B cell (primary cell): ENCODE measurements at regions not wholly inside any gene's neighbourhood (a gene's known extent, or its start where the extent isn't known, plus 50 kb on each side); places are given as distances from the start of the nearest gene placed in this dataset.
"Not testable (repeated sequence)": the region's sequence is repeated elsewhere in the genome, so short reads cannot be mapped to it uniquely, and the experiment has no call there.

Source experiments
- ATAC-seq: fragments of 200-7000 bp; cut with Tn5 transposase; one replicate; pipeline ENCODE4 v1.10.0; 2021; ENCODE audit warnings: low read depth, mild to moderate bottlenecking, moderate number of reproducible peaks, moderate library complexity
- CTCF ChIA-PET: fragments of 350-600 bp; sonication (Branson Sonifier 250); formaldehyde crosslinking; loops from one replicate; lab custom pipeline; 2021; ENCODE audit warnings: antibody characterized with exemption, inconsistent platforms; lab: Charles Lee
- POLR2A ChIA-PET: fragments of 350-600 bp; sonication (Branson Sonifier 250); formaldehyde crosslinking; loops from one replicate; lab custom pipeline; 2021; ENCODE audit warnings: antibody characterized with exemption; lab: Charles Lee
- DNase-seq: peaks from one replicate; pipeline ENCODE4 v3.0.0; 2013
- H2AFZ ChIP-seq: 2 replicates; pipeline ENCODE4 v1.6.1; 2012; ENCODE audit warnings: mild to moderate bottlenecking, low read depth, low read length; ENCODE audit not compliant: insufficient read depth, poor library complexity, severe bottlenecking
- H3K27ac ChIP-seq, 2 donors: 1 replicate in 1 of 2; 2 replicates in 1 of 2; pipeline ENCODE4 v1.5.1; 2012 to 2013; ENCODE audit warnings: low read length in 2 of 2, mild to moderate bottlenecking in 2 of 2, moderate library complexity in 1 of 2
- H3K27me3 ChIP-seq, 4 experiments: fragments of 200-600 bp in 1 of 4; sonication (generic) in 1 of 4; replicated peaks in 1 of 4; 1 replicate in 2 of 4; 2 replicates in 2 of 4; pipeline versions ENCODE4 v1.6.1 to v1.7.0; 2013 to 2016; ENCODE audit warnings: low read length in 3 of 4, mild to moderate bottlenecking in 2 of 4, mixed read lengths in 1 of 4, moderate library complexity in 1 of 4; ENCODE audit not compliant: insufficient read depth in 4 of 4, control insufficient read depth in 3 of 4; ENCODE audit errors: control extremely low read depth in 1 of 4
- H3K36me3 ChIP-seq, 2 experiments: replicated peaks in 1 of 2; 1 replicate in 1 of 2; 2 replicates in 1 of 2; pipeline versions ENCODE4 v1.6.1 to v1.7.1; 2013; ENCODE audit warnings: low read length in 1 of 2; ENCODE audit not compliant: insufficient read depth in 2 of 2, control insufficient read depth in 1 of 2; ENCODE audit errors: control extremely low read depth in 1 of 2, extremely low read depth in 1 of 2
- H3K4me1 ChIP-seq, 2 donors: fragments of 200-600 bp in 1 of 2; sonication (generic) in 1 of 2; 1 replicate in 1 of 2; 2 replicates in 1 of 2; pipeline versions ENCODE4 v1.5.1 to v1.6.1; 2013 to 2017; ENCODE audit warnings: low read length in 2 of 2; ENCODE audit not compliant: control insufficient read depth in 2 of 2, insufficient read depth in 2 of 2
- H3K4me2 ChIP-seq: replicated peaks from 2 replicates; pipeline ENCODE3; 2012; ENCODE audit warnings: mild to moderate bottlenecking, low read depth, low read length; ENCODE audit not compliant: poor library complexity, severe bottlenecking
- H3K4me3 ChIP-seq, 5 experiments: fragments of 200-600 bp in 1 of 5; sonication (generic) in 1 of 5; 1 replicate in 3 of 5; 2 replicates in 2 of 5; pipeline versions ENCODE4 v1.5.1 to v1.7.0; 2011 to 2016; ENCODE audit warnings: low read length in 4 of 5, mild to moderate bottlenecking in 4 of 5, low read depth in 2 of 5, control low read depth in 1 of 5, moderate library complexity in 1 of 5; ENCODE audit not compliant: insufficient read depth in 1 of 5; ENCODE audit errors: control extremely low read depth in 1 of 5, extremely low read depth in 1 of 5
- H3K79me2 ChIP-seq: fragments of 200-600 bp; sonication (generic); one replicate; pipeline ENCODE4 v1.6.0; 2016; ENCODE audit warnings: low read length; ENCODE audit not compliant: control insufficient read depth, insufficient read depth
- H3K9ac ChIP-seq: fragments of 200-600 bp; sonication (generic); 2 replicates; pipeline ENCODE4 v1.6.1; 2017; ENCODE audit warnings: mild to moderate bottlenecking, low read length, moderate library complexity
- H3K9me3 ChIP-seq, 3 donors: one replicate each; pipeline versions ENCODE4 v1.6.1 to v1.7.1; 2013; ENCODE audit warnings: low read length in 2 of 3; ENCODE audit not compliant: control insufficient read depth in 2 of 3, insufficient read depth in 1 of 3; ENCODE audit errors: control extremely low read depth in 1 of 3
- H4K20me1 ChIP-seq: 2 replicates; pipeline ENCODE4 v1.6.0; 2012; ENCODE audit warnings: mild to moderate bottlenecking, low read length; ENCODE audit not compliant: insufficient read depth, control insufficient read depth, poor library complexity, severe bottlenecking
- H3K27ac Mint-ChIP-seq: one replicate; pipeline ENCODE4 v1.8.0; 2021; ENCODE audit warnings: mixed read lengths
- H3K27me3 Mint-ChIP-seq: one replicate; pipeline ENCODE4 v1.8.0; 2021; ENCODE audit warnings: mixed read lengths
- H3K4me1 Mint-ChIP-seq: one replicate; pipeline ENCODE4 v1.8.0; 2021; ENCODE audit warnings: mixed read lengths
- H3K4me3 Mint-ChIP-seq: one replicate; pipeline ENCODE4 v1.8.0; 2021; ENCODE audit warnings: mixed read lengths
- H3K9me3 Mint-ChIP-seq: one replicate; pipeline ENCODE4 v1.8.0; 2022; ENCODE audit warnings: mixed read lengths; ENCODE audit not compliant: insufficient read depth
- EZH2 ChIP-seq: IDR thresholded peaks from 2 replicates; pipeline ENCODE4 v1.6.1; 2012; ENCODE audit warnings: borderline replicate concordance, low read depth, mild to moderate bottlenecking, moderate library complexity, low read length; ENCODE audit not compliant: insufficient read depth, poor library complexity, severe bottlenecking
- WGBS: methylation state at CpG from one replicate; pipeline ENCODE4 v1.1.5; 2013; ENCODE audit warnings: missing lambda C conversion rate; ENCODE audit not compliant: insufficient coverage; 5-methylcytosine and 5-hydroxymethylcytosine counted together
- intact Hi-C: fragments of 100-400 bp; cut with micrococcal nuclease; formaldehyde crosslinking; loops from one replicate; pipeline ENCODE4 v1.10.0; 2022
- TF ChIP-seq, protein P1 (sequence below): fragments of 200-600 bp; IDR thresholded peaks from one replicate; pipeline ENCODE4 v1.8.0; 2022; ENCODE audit warnings: antibody characterized with exemption, mild to moderate bottlenecking

DNA sequence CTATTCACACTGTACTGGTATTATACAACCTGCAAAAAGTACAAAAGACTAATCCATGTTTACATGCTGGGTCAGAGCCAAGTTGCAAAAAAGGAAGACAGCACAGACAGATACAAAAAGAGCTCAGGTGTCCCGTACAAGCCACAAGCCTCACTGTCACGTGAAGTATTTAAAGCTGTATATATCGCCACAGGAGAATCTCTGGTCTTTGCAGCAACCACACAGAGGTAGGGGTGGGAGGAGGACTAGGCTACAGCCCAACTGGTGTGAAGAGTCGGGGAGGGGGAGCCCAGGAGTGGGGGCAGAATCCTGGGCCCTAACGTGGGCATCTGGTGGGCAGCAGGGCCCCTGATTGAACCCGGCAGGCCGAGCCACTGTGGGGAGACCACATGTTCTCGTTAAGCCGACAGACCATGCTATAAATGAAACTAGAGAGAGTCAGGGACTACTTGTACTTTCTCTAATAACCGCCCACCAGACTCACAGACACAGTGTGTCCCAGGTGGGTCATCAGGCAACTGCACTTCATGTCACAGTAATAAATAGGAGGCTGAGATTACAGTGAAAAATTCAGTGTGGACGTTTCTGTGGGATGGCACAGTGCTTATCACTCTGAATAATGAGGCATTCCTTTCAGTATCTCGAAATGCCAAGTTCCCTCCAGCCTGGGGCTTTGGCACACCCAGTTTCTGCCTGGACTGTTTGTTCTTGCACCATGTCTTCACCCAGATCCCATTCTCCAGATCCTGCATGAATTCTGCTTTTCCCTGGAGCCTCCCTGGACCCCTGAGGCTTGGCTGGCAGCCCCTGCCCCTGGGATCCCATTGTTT is 79.3 kb upstream of the SH3PXD2B start:
- Mint-ChIP-seq H3K27me3 (peaks cover 6% of the 10 kb centered on the region), H3K4me3 (no peak overlapping the region), H3K9me3 (no peaks in the 10 kb centered on the region), H3K4me1 (no peaks in the 10 kb centered on the region), H3K27ac (no peak overlapping the region)
- H4K20me1 ChIP-seq = no peaks in the 10 kb centered on the region
- H3K27ac ChIP-seq = no peak overlapping the region
- no peak overlapping the region for H3K4me2 ChIP-seq
- H3K9me3 ChIP-seq = peaks cover 0 to 10% (median 0%) of the 10 kb centered on the region in 3 donors
- no peak overlapping the region for H2AFZ ChIP-seq
- H3K79me2 ChIP-seq = no peaks in the 10 kb centered on the region
- H3K4me1 ChIP-seq = no peaks in the 10 kb centered on the region
- H3K4me3 ChIP-seq = no peak overlapping the region
- CTCF ChIA-PET = no interaction called here
- H3K9ac ChIP-seq = no peak overlapping the region
- 74% methylated on average over 10 of the region's 12 CpGs for WGBS
- TF ChIP-seq, protein P1, sequence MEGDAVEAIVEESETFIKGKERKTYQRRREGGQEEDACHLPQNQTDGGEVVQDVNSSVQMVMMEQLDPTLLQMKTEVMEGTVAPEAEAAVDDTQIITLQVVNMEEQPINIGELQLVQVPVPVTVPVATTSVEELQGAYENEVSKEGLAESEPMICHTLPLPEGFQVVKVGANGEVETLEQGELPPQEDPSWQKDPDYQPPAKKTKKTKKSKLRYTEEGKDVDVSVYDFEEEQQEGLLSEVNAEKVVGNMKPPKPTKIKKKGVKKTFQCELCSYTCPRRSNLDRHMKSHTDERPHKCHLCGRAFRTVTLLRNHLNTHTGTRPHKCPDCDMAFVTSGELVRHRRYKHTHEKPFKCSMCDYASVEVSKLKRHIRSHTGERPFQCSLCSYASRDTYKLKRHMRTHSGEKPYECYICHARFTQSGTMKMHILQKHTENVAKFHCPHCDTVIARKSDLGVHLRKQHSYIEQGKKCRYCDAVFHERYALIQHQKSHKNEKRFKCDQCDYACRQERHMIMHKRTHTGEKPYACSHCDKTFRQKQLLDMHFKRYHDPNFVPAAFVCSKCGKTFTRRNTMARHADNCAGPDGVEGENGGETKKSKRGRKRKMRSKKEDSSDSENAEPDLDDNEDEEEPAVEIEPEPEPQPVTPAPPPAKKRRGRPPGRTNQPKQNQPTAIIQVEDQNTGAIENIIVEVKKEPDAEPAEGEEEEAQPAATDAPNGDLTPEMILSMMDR = no peak
- TF ChIP-seq EZH2 = no peak
- no peak for ATAC-seq
- no peaks in the 10 kb centered on the region for H3K36me3 ChIP-seq
- POLR2A ChIA-PET = no interaction called here
- H3K27me3 ChIP-seq = no peaks in the 10 kb centered on the region
- DNase-seq = no peak
- intact Hi-C loops = no loop called here

DNA sequence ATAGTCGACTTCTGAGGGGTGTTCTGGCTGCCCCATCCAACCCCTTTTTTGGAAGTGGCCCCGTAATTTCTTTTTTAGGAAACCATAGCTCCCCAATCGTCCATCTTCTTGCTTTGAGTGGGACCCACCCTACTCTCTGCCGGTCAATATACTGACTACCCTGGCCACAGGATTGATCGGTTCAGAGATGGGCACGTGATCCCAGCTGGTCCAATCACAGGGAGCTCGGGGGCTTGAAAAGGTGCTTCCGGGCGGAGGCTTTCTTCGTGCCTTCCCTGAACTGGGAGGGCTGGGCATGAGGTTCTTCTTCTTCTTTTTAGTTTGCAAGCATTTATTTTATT is 78.7 kb upstream of the SH3PXD2B start:
- POLR2A ChIA-PET = no interaction called here
- Histone ChIP-seq H3K27me3 (peaks cover 0 to 3% (median 0%) of the 10 kb centered on the region in 4 experiments), H3K9ac (no peak overlapping the region), H2AFZ (no peak overlapping the region), H4K20me1 (no peaks in the 10 kb centered on the region), H3K4me3 (no peak overlapping the region), H3K27ac (no peak overlapping the region), H3K4me2 (no peak overlapping the region), H3K9me3 (peaks cover 0 to 13% (median 0%) of the 10 kb centered on the region in 3 donors), H3K79me2 (no peaks in the 10 kb centered on the region), H3K36me3 (no peaks in the 10 kb centered on the region), H3K4me1 (no peaks in the 10 kb centered on the region)
- intact Hi-C loops = no loop called here
- WGBS = 62% methylated on average over 4 of the region's 10 CpGs
- no peak for ATAC-seq
- TF ChIP-seq, protein P1 = no peak
- no peak for TF ChIP-seq EZH2
- Mint-ChIP-seq H3K4me1 (no peaks in the 10 kb centered on the region), H3K27me3 (peaks cover 12% of the 10 kb centered on the region), H3K9me3 (no peaks in the 10 kb centered on the region), H3K4me3 (no peak overlapping the region), H3K27ac (no peak overlapping the region)
- DNase-seq = no peak
- CTCF ChIA-PET = no interaction called here

DNA sequence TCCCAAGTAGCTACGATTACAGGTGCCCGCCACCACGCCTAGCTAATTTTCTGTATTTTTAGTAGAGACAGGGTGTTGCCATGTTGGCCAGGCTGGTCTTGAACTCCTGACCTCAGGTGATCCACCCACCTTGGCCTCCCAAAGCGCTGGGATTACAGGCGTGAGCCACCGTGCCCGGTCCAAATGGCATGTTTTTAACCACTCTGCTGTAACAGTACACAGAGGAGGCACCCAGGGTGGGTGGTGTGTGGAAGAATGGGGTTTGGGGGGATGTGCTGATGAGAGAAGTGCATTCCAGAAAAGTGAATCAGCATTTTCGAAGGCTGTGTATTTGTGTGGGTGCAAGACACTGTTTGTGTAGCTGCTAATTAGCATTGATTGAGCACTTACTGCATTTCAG is 78.1 kb upstream of the SH3PXD2B start:
- POLR2A ChIA-PET, H3K27ac Mint-ChIP-seq, ATAC-seq, H3K9me3 Mint-ChIP-seq, intact Hi-C loops, CTCF ChIA-PET, DNase-seq, H3K4me3 Mint-ChIP-seq, H4K20me1 ChIP-seq, H3K79me2 ChIP-seq, H3K27ac ChIP-seq, H3K9ac ChIP-seq, H3K4me1 ChIP-seq, H3K4me2 ChIP-seq, H3K4me1 Mint-ChIP-seq, H3K36me3 ChIP-seq, H3K4me3 ChIP-seq, H2AFZ ChIP-seq, H3K27me3 ChIP-seq: not testable (repeated sequence)
- peaks cover 0 to 12% (median 0%) of the 10 kb centered on the region in 3 donors for H3K9me3 ChIP-seq
- H3K27me3 Mint-ChIP-seq = peaks cover 14% of the 10 kb centered on the region
- WGBS = 98% methylated on average over 7 of the region's 8 CpGs
